ENCODE measurements at regions not wholly inside any gene's neighbourhood (a gene's known extent, or its start where the extent isn't known, plus 50 kb on each side); places are given as distances from the start of the nearest gene placed in this dataset.
"Not testable (repeated sequence)": the region's sequence is repeated elsewhere in the genome, so short reads cannot be mapped to it uniquely, and the experiment has no call there.

GRCh38 chr18:45344680-45345079 is 270.6 kb upstream of the SLC14A2 start:
- not testable (repeated sequence) for TF ChIP-seq CTCF, POLR2A (IDR thresholded peaks at IDR 0.05)
